HCT116 (cell line): ENCODE measurements at regions not wholly inside any gene's neighbourhood (a gene's known extent, or its start where the extent isn't known, plus 50 kb on each side); places are given as distances from the start of the nearest gene placed in this dataset.

ENCODE experiments used
- ATAC-seq: fragments of 200-7000 bp; cut with Tn5 transposase; 2 replicates; pipeline ENCODE4 v1.9.1; 2020; ENCODE audit warnings: mild to moderate bottlenecking, moderate library complexity
- BruUV-seq: library from RNA; stranded (reverse); fragments of 400-500 nt; replicated peaks from 2 replicates; lab custom pipeline; 2021; lab: Mats Ljungman, UMichigan
- CTCF ChIA-PET: fragments of 300-600 bp; sonication (Branson Sonifier 250); formaldehyde crosslinking; loops from one replicate; lab custom pipeline; 2021; ENCODE audit warnings: antibody characterized with exemption; lab: Charles Lee
- POLR2A ChIA-PET: fragments of 300-600, 350-600 bp; sonication (Branson Sonifier 250); formaldehyde crosslinking; loops from one replicate; lab custom pipeline; 2021; ENCODE audit warnings: antibody characterized with exemption; lab: Charles Lee
- RAD21 ChIA-PET, 2 experiments: fragments of 300-600 bp; sonication (Branson Sonifier 250); formaldehyde crosslinking; loops; one replicate each; lab custom pipeline; 2023; ENCODE audit warnings: low total read pairs in 2 of 2; ENCODE audit not compliant: uncharacterized antibody in 2 of 2, unreplicated experiment in 2 of 2, low non-redundant PET in 1 of 2; lab: Charles Lee
- DNase-seq: peaks from one replicate; pipeline ENCODE4 v3.0.0-alpha.2; 2010; ENCODE audit warnings: low read depth, low spot score
- H2AFZ ChIP-seq: fragments of 200-600 bp; shearing (Covaris generic), sonication (generic); 2 replicates; pipeline ENCODE4 v1.6.1; 2017; ENCODE audit warnings: low read depth, mixed run types, mixed read lengths, antibody characterized with exemption, low read length; ENCODE audit not compliant: poor library complexity, severe bottlenecking
- H3K27ac ChIP-seq: 2 replicates; pipeline ENCODE4 v1.5.1; 2012; ENCODE audit warnings: low read depth, low read length
- H3K27me3 ChIP-seq: fragments of 200-600 bp; sonication (generic); 2 replicates; pipeline ENCODE4 v1.6.1; 2016; ENCODE audit warnings: mixed run types, low read length, mixed read lengths; ENCODE audit not compliant: insufficient read depth
- H3K36me3 ChIP-seq, 2 experiments: fragments of 200-500 bp in 1 of 2; fragments of 200-600 bp in 1 of 2; sonication (Bioruptor generic) in 1 of 2; sonication (generic) in 1 of 2; 2 replicates each; pipeline versions ENCODE4 v1.5.1 to v1.6.1; 2014 to 2016; ENCODE audit warnings: low read length in 2 of 2, inconsistent platforms in 1 of 2, mixed read lengths in 1 of 2, mixed run types in 1 of 2; ENCODE audit not compliant: insufficient read depth in 2 of 2, control insufficient read depth in 1 of 2
- H3K4me1 ChIP-seq, 2 experiments: fragments of 200-600 bp in 1 of 2; sonication (generic) in 1 of 2; 2 replicates each; pipeline versions ENCODE4 v1.5.1 to v1.6.1; 2012 to 2017; ENCODE audit warnings: low read length in 2 of 2, inconsistent platforms in 1 of 2, mild to moderate bottlenecking in 1 of 2, mixed read lengths in 1 of 2, mixed run types in 1 of 2, moderate library complexity in 1 of 2; ENCODE audit not compliant: insufficient read depth in 2 of 2, control insufficient read depth in 1 of 2
- H3K4me2 ChIP-seq: fragments of 200-600 bp; sonication (generic); 2 replicates; pipeline ENCODE4 v1.6.1; 2017; ENCODE audit warnings: mixed run types, low read length, mixed read lengths
- H3K4me3 ChIP-seq, 2 experiments: fragments of 200-600 bp in 1 of 2; sonication (generic) in 1 of 2; replicated peaks in 1 of 2; 2 replicates each; pipeline ENCODE4 v1.5.1; 2011 to 2016; ENCODE audit warnings: low read length in 2 of 2, control low read depth in 1 of 2, low read depth in 1 of 2, mild to moderate bottlenecking in 1 of 2, mixed read lengths in 1 of 2, mixed run types in 1 of 2
- H3K79me2 ChIP-seq: fragments of 200-600 bp; sonication (generic); 2 replicates; pipeline ENCODE4 v1.6.1; 2017; ENCODE audit warnings: mild to moderate bottlenecking, mixed run types, low read length, moderate library complexity, mixed read lengths; ENCODE audit not compliant: insufficient read depth
- H3K9ac ChIP-seq: fragments of 200-600 bp; sonication (generic); 2 replicates; pipeline ENCODE4 v1.6.1; 2016; ENCODE audit warnings: low read length, mixed read lengths
- H3K9me2 ChIP-seq: fragments of 200-600 bp; sonication (generic), shearing (Covaris generic); 2 replicates; pipeline ENCODE4 v1.6.1; 2017; ENCODE audit warnings: mixed run types, mild to moderate bottlenecking, moderate library complexity; ENCODE audit not compliant: insufficient read depth
- H3K9me3 ChIP-seq, 2 experiments: fragments of 200-500 bp in 1 of 2; fragments of 200-600 bp in 1 of 2; sonication (Bioruptor generic) in 1 of 2; sonication (generic) in 1 of 2; 2 replicates each; pipeline ENCODE4 v1.6.1; 2014 to 2017; ENCODE audit warnings: low read length in 2 of 2, mixed read lengths in 2 of 2, inconsistent platforms in 1 of 2, low read depth in 1 of 2, mild to moderate bottlenecking in 1 of 2, mixed run types in 1 of 2, moderate library complexity in 1 of 2; ENCODE audit not compliant: control insufficient read depth in 1 of 2, insufficient read depth in 1 of 2
- H4K20me1 ChIP-seq: fragments of 200-600 bp; sonication (generic), shearing (Covaris generic); 2 replicates; pipeline ENCODE4 v1.6.1; 2017; ENCODE audit warnings: mixed run types, mild to moderate bottlenecking, moderate library complexity; ENCODE audit not compliant: insufficient read depth
- EZH2 ChIP-seq: fragments of 200-600 bp; sonication (generic); IDR thresholded peaks from 2 replicates; pipeline ENCODE4 v1.6.1; 2017; ENCODE audit warnings: antibody characterized with exemption, mixed run types
- FOSL1 ChIP-seq: IDR thresholded peaks from 2 replicates; pipeline ENCODE4 v1.6.1; 2012; ENCODE audit warnings: low read depth
- JUND ChIP-seq: IDR thresholded peaks from 2 replicates; pipeline ENCODE4 v1.6.1; 2012
- POLR2A ChIP-seq: IDR thresholded peaks from 2 replicates; pipeline ENCODE4 v1.7.0; 2011; ENCODE audit warnings: borderline replicate concordance; ENCODE audit not compliant: insufficient read depth, insufficient read length; ENCODE audit errors: extremely low read depth
- RAD21 ChIP-seq: IDR thresholded peaks from 2 replicates; pipeline ENCODE4 v1.6.1; 2012; ENCODE audit warnings: low read depth, mild to moderate bottlenecking
- intact Hi-C: fragments of 100-400 bp; cut with micrococcal nuclease; formaldehyde crosslinking; loops from 2 replicates; pipeline ENCODE4 v1.10.0; 2022

DNA sequence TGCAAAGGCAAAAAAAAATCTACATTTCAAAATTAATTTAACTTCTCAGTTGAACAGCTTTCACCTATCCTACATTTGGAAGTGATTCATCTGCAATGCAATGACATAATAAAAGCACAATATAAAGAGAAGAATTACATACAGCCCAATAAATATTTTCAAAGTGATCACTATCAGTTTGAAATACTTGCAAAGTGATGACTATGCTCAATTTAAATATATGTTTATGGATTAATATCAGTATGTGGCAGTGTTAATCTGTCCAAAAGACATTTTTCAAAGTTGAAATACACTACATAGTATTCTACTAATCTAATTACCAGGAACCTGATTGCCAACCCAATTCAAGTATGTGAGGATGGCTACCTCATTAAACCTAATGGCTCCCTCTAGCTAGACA, 460.7 kb upstream of the ATXN7L3B start:
- TF ChIP-seq RAD21 (peak; percentile 9; the same call in 1 of the 2 replicates), POLR2A (no peak)
- H3K27me3 ChIP-seq: no peaks in the 10 kb centered on the region

DNA sequence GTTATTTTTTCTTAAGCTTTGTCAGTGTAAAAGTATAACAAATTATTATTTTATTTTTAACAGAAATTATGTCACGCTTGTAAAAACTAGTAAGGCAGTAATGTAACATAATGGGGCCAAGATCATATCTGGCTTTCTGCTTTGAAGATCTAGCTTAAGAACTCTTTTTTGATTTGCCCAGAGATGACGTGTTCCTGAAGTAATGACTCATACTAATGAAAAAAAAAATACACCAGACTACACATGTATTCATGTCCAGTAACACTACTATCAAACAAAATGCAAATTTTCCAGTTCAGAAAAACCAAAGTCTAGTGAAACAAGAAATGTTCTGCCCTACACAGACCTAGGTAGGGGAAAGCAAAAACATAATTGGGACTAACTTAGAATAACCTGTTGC, 432.2 kb upstream of the ATXN7L3B start:
- Histone ChIP-seq H3K9ac (no peak overlapping the region), H3K9me2 (no peaks in the 10 kb centered on the region; the same call in 1 of the 2 replicates), H3K27ac (no peak overlapping the region), H3K79me2 (no peaks in the 10 kb centered on the region), H3K9me3 (no peaks in the 10 kb centered on the region), H3K4me1 (peaks cover 0 to 3% of the 10 kb centered on the region in 2 experiments; a peak in 1 of 4 replicates), H4K20me1 (no peaks in the 10 kb centered on the region), H3K27me3 (no peaks in the 10 kb centered on the region), H3K4me3 (no peak overlapping the region), H3K36me3 (no peaks in the 10 kb centered on the region), H3K4me2 (no peak overlapping the region), H2AFZ (peak overlapping the region; percentile 53)
- TF ChIP-seq JUND (peak; percentile 23), EZH2 (no peak), FOSL1 (peak; percentile 34)
- CTCF ChIA-PET: no interaction called here
- no peak for DNase-seq
- BruUV-seq: no TSS peak
- POLR2A ChIA-PET: no interaction called here
- intact Hi-C loops: no loop called here
- no peak for ATAC-seq
- RAD21 ChIA-PET: no interaction called here

More for the DNA sequence above, 460.7 kb upstream of the ATXN7L3B start:
- no peak overlapping the region for H2AFZ ChIP-seq
- no peaks in the 10 kb centered on the region for H3K9me3 ChIP-seq
- H3K9me2 ChIP-seq: no peaks in the 10 kb centered on the region
- no peaks in the 10 kb centered on the region for H4K20me1 ChIP-seq
- no peaks in the 10 kb centered on the region for H3K79me2 ChIP-seq
- H3K4me1 ChIP-seq: no peaks in the 10 kb centered on the region
- no peaks in the 10 kb centered on the region for H3K36me3 ChIP-seq
- H3K4me3 ChIP-seq: no peak overlapping the region
- ChIA-PET POLR2A (no interaction called here), RAD21 (no interaction called here), CTCF (no interaction called here)
- intact Hi-C loops: no loop called here
- ATAC-seq: no peak
- no peak overlapping the region for H3K9ac ChIP-seq
- H3K4me2 ChIP-seq: no peak overlapping the region
- no peak for DNase-seq
- no TSS peak for BruUV-seq
- H3K27ac ChIP-seq: no peak overlapping the region
